T-helper 2 cell treated with Interferon-gamma antibody and Interleukin-4, amounts not matched to agents 5 μg/mL and 100 μg/mL, for 36 hours (primary cell): ENCODE measurements at regions not wholly inside any gene's neighbourhood (a gene's known extent, or its start where the extent isn't known, plus 50 kb on each side); places are given as distances from the start of the nearest gene placed in this dataset.
A peak's percentile ranks its signal among the peaks of the same experiment; 100 is the strongest.

Experiments
- DNase-seq: peaks from one replicate; pipeline ENCODE4 v3.0.0; 2021; ENCODE audit warnings: low spot score
- H3K27ac Mint-ChIP-seq: one replicate; pipeline ENCODE4 v1.8.0; 2021; ENCODE audit warnings: mild to moderate bottlenecking, mixed read lengths
- H3K27me3 Mint-ChIP-seq: one replicate; pipeline ENCODE4 v1.8.0; 2021; ENCODE audit warnings: low read depth, mixed read lengths
- H3K36me3 Mint-ChIP-seq: one replicate; pipeline ENCODE4 v1.8.0; 2021; ENCODE audit warnings: low read depth, mixed read lengths
- H3K4me1 Mint-ChIP-seq: one replicate; pipeline ENCODE4 v1.8.0; 2021; ENCODE audit warnings: low read depth, mixed read lengths
- H3K4me3 Mint-ChIP-seq: one replicate; pipeline ENCODE4 v1.8.0; 2022; ENCODE audit warnings: mild to moderate bottlenecking, moderate library complexity, mixed read lengths
- H3K9me3 Mint-ChIP-seq: one replicate; pipeline ENCODE4 v1.8.0; 2021; ENCODE audit warnings: mixed read lengths

DNA sequence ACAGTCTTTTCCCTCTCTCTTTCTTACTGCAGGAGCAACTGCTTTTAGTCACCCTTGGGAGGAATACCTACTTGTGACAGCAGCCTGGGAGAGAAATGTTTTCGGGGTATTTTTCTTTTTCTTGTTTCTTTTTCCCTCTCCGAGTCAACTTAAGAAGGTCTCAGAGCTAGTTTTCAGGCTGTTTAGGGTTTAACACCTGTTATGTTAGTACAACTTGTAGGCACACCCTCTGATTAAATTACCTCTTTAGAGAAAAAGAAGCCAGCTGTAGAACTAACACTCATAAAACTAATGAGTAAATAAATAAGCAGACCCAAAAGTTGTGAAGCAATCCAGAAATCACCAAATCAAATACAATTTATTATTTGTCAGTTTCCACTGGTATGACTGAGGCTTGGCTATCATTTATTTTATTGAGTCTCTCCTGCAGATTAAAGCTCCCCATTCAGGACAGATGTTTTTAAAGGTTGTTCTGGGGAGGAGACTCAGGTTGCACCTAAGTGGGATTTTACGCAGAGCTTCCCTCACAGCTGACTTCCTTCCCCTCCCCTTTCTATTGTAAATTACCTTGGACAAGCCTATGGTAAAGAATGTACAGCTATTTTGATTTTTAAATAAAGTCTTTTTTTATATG is 112.5 kb downstream of the FOXB1 start:
- Mint-ChIP-seq H3K9me3 (no peaks in the 10 kb centered on the region), H3K4me3 (no peak overlapping the region), H3K36me3 (no peaks in the 10 kb centered on the region), H3K27ac (no peak overlapping the region), H3K27me3 (no peaks in the 10 kb centered on the region), H3K4me1 (peaks cover 26% of the 10 kb centered on the region)
- no peak for DNase-seq

DNA sequence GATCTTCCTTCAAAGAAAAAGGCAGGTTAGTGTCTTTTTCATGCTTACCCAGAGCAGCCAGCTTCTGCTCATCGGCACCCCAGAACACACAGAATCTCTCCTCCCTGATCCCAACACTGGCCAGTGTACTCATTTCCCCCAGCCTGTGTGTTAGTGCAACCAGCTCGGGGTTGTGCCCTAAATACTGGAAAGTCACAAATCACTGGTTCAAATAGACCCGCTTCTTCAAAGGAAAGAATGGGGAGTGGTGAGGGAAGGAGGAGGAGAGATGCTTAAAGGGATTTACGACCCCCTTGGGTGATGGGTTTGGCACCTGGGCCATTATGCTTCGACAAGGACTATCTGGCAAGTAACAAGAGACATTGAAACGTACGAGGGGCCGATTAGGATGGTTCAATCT is 114.0 kb downstream of the FOXB1 start:
- Mint-ChIP-seq H3K4me3 (no peak overlapping the region), H3K9me3 (no peaks in the 10 kb centered on the region), H3K4me1 (peaks cover 34% of the 10 kb centered on the region), H3K36me3 (no peaks in the 10 kb centered on the region), H3K27me3 (no peaks in the 10 kb centered on the region), H3K27ac (no peak overlapping the region)
- no peak for DNase-seq

DNA sequence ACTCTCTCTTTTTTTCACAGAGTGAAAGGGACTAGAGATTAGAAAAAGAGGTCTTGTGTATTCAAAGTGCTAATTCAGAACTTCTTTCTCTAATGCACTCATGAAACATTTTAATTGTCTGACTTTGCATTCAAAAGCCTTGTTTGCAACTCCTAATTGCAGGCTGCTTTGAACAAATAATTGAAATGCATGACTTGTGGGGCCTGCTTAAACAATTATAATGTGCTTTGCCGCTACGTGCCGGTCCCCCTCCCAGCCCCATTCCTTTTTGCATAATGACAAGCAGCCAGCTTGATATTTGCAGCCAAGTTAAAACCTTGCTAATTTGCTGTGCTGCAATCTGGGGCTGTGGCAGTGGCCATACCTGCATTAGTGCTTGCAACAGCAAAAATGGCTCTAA is 114.5 kb downstream of the FOXB1 start:
- peaks cover 34% of the 10 kb centered on the region for H3K4me1 Mint-ChIP-seq
- no peak overlapping the region for H3K4me3 Mint-ChIP-seq
- no peak for DNase-seq
- H3K9me3 Mint-ChIP-seq: no peaks in the 10 kb centered on the region
- H3K27ac Mint-ChIP-seq: no peak overlapping the region
- no peaks in the 10 kb centered on the region for H3K36me3 Mint-ChIP-seq
- no peaks in the 10 kb centered on the region for H3K27me3 Mint-ChIP-seq

DNA sequence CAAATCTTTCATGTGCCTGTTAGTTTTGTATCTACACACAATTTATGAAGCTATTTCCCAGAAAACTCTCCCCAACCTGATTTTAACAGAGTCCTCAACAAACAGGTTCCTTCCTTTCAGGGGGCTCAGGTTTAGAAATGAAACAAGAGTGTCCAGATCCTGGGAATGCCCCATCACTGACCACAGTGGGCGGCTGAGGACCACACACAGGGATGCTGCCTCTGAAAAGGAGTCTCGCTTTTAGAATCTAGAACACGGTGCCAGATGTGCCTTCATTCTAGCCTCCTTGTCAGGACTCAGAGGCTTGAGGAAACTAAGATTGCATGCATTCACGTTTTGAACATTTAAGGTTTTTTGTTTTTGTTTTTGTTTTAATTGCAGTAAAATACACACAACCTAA is 115.0 kb downstream of the FOXB1 start:
- Mint-ChIP-seq H3K36me3 (no peaks in the 10 kb centered on the region), H3K4me1 (peaks cover 35% of the 10 kb centered on the region), H3K27ac (no peak overlapping the region), H3K27me3 (no peaks in the 10 kb centered on the region), H3K4me3 (no peak overlapping the region), H3K9me3 (no peaks in the 10 kb centered on the region)
- DNase-seq: no peak

DNA sequence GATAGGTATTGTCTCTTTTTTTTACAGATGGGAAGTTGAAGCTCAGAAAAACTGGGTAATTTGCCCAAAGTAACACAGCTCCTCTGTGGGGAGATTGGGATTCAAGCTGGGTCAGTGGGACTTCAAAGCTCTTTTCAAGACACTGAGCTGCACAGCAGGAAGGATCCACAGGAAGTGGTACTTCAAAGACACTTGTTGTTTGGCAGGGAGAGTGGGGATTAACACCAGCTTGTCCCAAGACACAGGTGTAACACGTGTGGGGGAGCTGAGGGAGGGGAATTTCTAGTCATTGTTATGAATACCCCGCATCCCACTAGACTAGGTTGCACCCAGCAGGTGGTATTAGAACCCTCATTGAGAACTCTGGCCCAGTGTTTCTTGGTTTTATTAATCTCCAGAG is 116.0 kb downstream of the FOXB1 start:
- H3K27me3 Mint-ChIP-seq: no peaks in the 10 kb centered on the region
- H3K27ac Mint-ChIP-seq: no peak overlapping the region
- H3K9me3 Mint-ChIP-seq: no peaks in the 10 kb centered on the region
- peaks cover 43% of the 10 kb centered on the region for H3K4me1 Mint-ChIP-seq
- no peak overlapping the region for H3K4me3 Mint-ChIP-seq
- no peaks in the 10 kb centered on the region for H3K36me3 Mint-ChIP-seq
- DNase-seq: no peak

DNA sequence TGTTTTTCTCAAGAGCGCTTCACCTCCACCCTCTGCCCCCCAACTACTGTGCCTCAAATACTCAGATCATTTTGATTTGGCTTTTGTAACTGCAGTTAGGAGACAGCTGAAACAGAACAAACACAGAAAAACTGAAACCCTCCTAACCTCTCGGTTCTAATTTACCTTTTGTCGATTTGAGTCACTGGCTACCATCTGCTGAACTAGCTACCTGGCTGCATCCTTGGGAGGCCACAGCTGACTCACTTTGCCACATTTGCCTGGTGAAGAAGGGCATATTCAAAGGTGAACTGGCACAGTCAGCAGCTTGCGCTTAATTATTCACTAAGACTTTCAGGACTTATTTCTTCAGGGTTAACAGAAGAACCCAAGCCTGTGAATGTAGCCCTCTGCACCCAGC is 117.7 kb downstream of the FOXB1 start:
- Mint-ChIP-seq H3K4me3 (no peak overlapping the region), H3K27me3 (no peaks in the 10 kb centered on the region), H3K36me3 (no peaks in the 10 kb centered on the region), H3K4me1 (peaks cover 55% of the 10 kb centered on the region), H3K9me3 (no peaks in the 10 kb centered on the region), H3K27ac (no peak overlapping the region)
- DNase-seq: peak; percentile 35

DNA sequence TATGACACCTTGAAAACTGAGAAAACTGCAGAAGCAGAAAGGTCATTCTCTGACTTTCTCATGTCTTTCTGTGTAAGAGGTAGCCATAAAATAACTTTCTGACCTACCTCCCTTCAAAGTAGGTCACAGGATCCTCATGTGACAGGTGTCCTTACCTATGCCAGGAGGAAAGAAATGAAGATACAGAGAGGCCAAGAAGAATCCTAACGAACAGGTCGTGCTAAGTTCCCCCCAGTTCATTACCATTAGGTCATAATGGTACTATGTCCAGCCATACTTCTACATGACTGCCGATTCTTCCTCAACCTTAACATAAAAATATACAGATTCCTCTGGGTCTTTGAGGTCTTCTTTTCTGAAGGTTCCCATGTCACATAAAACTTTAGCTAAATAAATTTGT is 118.6 kb downstream of the FOXB1 start:
- Mint-ChIP-seq H3K4me1 (peaks cover 63% of the 10 kb centered on the region), H3K27ac (no peak overlapping the region), H3K27me3 (no peaks in the 10 kb centered on the region), H3K4me3 (no peak overlapping the region), H3K9me3 (no peaks in the 10 kb centered on the region), H3K36me3 (no peaks in the 10 kb centered on the region)
- no peak for DNase-seq

DNA sequence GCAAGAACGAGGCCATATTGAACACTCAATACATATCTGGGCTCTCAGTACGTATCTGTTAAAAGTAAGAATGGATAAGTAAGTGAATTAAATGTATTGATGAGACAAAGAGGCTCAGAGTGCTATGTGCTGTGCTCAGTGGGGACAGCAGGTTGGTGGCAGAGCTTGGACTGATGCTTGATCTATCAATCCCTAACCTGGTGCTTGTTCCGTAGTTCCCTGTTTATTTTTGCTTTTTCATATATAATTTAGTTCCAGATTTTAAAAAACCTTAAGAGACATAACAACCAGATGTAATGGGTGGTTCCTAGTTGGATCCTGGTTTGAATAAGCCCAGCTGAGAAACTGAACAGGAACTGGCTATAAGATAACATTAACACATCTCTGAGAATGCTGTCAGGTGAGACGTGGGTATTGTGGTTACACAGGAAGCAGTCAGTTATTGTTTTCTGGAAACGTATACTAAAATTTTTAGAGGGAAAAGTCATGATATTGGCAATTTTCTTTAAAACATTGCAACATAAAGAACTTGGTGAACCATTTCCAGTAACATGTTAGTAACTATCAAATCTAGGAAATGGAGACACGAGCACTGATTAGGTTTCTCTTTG is 120.5 kb downstream of the FOXB1 start:
- no peaks in the 10 kb centered on the region for H3K27me3 Mint-ChIP-seq
- H3K9me3 Mint-ChIP-seq: no peaks in the 10 kb centered on the region
- no peaks in the 10 kb centered on the region for H3K36me3 Mint-ChIP-seq

DNA sequence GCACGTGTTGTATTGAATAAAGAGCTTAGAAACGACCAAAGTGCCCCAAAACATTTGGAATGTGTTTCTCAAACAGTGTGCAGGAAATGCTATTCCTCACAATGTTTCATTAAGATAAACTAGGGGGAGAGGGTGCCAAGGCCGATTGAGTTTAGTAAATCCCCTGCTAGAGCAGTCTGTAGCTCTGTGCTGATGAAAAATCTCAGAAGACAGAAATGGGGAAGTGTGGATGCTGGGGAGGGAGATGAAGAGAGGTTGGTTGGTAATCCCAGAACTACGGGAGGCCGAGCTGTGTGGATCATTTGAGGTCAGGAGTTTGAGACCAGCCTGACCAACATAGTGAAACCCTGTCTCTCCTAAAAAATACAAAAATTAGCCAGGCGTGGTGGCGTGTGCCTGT is 121.2 kb downstream of the FOXB1 start:
- no peak for DNase-seq
- Mint-ChIP-seq H3K27me3 (no peaks in the 10 kb centered on the region), H3K27ac (peak overlapping the region; percentile 12), H3K9me3 (no peaks in the 10 kb centered on the region), H3K4me1 (peaks cover 74% of the 10 kb centered on the region), H3K4me3 (no peak overlapping the region), H3K36me3 (no peaks in the 10 kb centered on the region)

More for the DNA sequence above, 120.5 kb downstream of the FOXB1 start:
- DNase-seq: no peak
- Mint-ChIP-seq H3K4me3 (no peak overlapping the region), H3K4me1 (peaks cover 78% of the 10 kb centered on the region), H3K27ac (no peak overlapping the region)

DNA sequence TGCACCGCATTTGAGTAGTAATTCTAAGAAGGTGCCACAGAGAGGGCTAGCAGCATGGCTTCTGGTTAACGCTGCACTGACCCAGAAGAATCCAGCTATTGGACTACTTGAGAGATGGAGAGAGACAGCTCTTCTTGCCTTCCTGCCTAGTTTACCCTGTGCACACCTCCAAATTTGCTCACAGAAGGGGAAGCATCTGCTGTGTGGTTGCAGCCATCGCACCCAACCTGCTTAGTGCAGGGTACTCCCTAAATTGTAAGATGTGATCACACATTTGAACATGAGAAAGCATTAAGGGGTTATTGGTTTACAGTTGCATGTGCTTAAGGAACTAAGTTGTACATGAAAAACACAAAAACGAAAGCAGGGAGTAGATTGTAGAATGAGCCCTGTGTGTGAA is 122.1 kb downstream of the FOXB1 start:
- no peaks in the 10 kb centered on the region for H3K36me3 Mint-ChIP-seq
- H3K9me3 Mint-ChIP-seq: no peaks in the 10 kb centered on the region
- no peak overlapping the region for H3K27ac Mint-ChIP-seq
- no peak for DNase-seq
- peak overlapping the region; percentile 87 for H3K4me3 Mint-ChIP-seq
- H3K4me1 Mint-ChIP-seq: peaks cover 69% of the 10 kb centered on the region
- no peaks in the 10 kb centered on the region for H3K27me3 Mint-ChIP-seq

DNA sequence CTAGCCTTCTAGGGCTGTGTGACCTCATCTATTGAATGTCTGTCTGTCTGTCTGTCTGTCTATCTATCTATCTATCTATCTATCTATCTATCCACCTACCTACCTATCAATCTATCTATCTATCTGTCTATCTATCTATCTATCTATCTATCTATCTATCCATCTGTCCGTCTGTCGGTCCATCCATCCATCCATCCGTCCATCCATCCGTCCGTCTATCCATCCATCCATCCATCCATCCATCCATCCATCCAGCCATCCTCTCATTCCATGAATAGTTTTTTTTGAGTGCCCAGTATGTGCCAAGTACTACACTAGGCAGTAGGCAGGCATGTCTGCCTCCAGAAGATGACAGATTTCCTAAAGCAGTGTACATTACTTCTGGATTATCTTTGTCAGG is 122.5 kb downstream of the FOXB1 start:
- DNase-seq: no peak
- Mint-ChIP-seq H3K36me3 (no peaks in the 10 kb centered on the region), H3K27me3 (no peaks in the 10 kb centered on the region), H3K4me1 (peaks cover 65% of the 10 kb centered on the region), H3K27ac (peak overlapping the region; percentile 5), H3K9me3 (no peaks in the 10 kb centered on the region), H3K4me3 (peak overlapping the region; percentile 87)

DNA sequence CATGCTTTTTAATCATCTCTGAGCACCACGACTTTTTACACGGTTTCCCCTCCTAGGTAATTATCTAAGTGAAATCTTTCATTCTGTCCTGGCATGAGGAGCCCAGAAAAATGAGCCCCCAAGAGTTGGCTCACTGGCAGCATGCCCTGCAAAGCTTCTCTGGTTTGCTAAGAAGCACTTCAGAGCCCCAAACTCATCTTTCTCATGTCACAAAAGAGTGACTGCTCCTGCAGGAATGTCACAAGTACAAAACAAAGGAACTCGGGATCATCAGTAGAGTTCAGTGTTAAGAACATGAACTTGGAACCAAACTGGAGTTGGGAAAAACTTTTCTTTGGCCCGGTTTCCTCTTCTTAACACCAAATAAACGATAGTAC is 123.9 kb downstream of the FOXB1 start:
- peak overlapping the region; percentile 87 for H3K4me3 Mint-ChIP-seq
- peaks cover 8% of the 10 kb centered on the region for H3K27me3 Mint-ChIP-seq
- no peaks in the 10 kb centered on the region for H3K9me3 Mint-ChIP-seq
- DNase-seq: no peak
- H3K36me3 Mint-ChIP-seq: no peaks in the 10 kb centered on the region
- peaks cover 59% of the 10 kb centered on the region for H3K4me1 Mint-ChIP-seq
- H3K27ac Mint-ChIP-seq: peak overlapping the region; percentile 72

DNA sequence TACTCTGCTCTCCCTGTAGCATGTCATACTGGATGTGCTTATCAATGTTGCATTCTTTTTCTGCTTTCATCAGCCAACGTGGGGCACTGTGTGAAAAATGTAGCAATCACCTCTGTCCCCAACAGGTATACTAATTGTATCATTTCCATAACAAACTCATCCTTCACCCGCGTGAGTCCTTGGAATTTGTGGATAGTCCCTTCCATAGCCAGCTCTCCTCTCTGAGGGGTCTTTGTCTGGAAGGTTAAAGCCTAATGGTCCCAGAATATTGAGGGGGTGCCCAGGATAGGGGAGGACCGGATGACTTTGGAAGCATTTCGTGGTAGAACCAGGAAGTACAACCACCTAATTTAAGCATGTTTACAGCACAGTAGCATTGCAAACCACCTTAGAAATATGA is 124.6 kb downstream of the FOXB1 start:
- no peaks in the 10 kb centered on the region for H3K9me3 Mint-ChIP-seq

DNA sequence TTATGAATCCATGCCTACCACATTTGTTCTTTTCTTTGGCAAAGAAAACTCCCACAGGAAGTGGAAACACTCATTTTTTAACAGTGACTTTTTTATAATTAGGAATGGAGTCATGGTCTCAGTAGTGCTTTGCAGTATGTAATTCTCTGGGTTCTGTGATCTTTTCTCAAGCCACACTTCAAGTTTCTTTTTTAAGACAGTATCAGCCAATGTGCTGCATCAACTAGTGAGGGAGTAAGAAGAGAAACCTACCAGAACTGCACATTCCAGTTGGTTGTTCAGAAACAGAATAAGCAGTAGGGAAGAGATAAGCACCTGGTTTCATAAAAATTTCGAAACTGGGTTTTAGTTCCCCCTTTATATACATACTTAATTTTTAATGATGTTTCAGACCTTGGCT is 126.3 kb downstream of the FOXB1 start:
- H3K27ac Mint-ChIP-seq: no peak overlapping the region

More for the DNA sequence above, 124.6 kb downstream of the FOXB1 start:
- Mint-ChIP-seq H3K27me3 (peaks cover 13% of the 10 kb centered on the region), H3K36me3 (no peaks in the 10 kb centered on the region), H3K4me1 (peaks cover 59% of the 10 kb centered on the region), H3K27ac (no peak overlapping the region), H3K4me3 (no peak overlapping the region)
- DNase-seq: no peak

DNA sequence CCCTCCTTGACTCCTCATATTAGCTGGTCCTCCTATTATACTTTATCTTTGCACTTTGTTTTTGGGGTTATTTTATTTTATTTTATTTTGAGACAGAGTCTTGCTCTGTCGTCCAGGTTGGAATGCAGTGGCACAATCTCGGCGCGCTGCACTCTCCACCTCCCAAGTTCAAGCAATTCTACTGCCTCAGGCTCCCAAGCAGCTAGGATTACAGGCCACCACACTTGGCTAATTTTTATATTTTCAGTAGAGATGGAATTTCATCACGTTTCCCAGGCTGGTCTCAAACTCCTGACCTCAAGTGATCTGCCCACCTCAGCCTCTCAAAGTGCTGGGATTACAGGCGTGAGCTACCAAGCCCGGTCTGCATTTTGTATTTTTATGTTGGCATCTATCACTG is 126.7 kb downstream of the FOXB1 start:
- no peaks in the 10 kb centered on the region for H3K9me3 Mint-ChIP-seq
- no peak for DNase-seq
- H3K4me3 Mint-ChIP-seq: no peak overlapping the region
- H3K36me3 Mint-ChIP-seq: no peaks in the 10 kb centered on the region
- no peak overlapping the region for H3K27ac Mint-ChIP-seq
- peaks cover 39% of the 10 kb centered on the region for H3K4me1 Mint-ChIP-seq
- H3K27me3 Mint-ChIP-seq: peaks cover 27% of the 10 kb centered on the region

More for the DNA sequence above, 126.3 kb downstream of the FOXB1 start:
- no peaks in the 10 kb centered on the region for H3K36me3 Mint-ChIP-seq
- no peaks in the 10 kb centered on the region for H3K9me3 Mint-ChIP-seq
- no peak for DNase-seq
- H3K4me3 Mint-ChIP-seq: no peak overlapping the region
- peaks cover 26% of the 10 kb centered on the region for H3K27me3 Mint-ChIP-seq
- peaks cover 44% of the 10 kb centered on the region for H3K4me1 Mint-ChIP-seq
